ENCODE measurements at regions not wholly inside any gene's neighbourhood (a gene's known extent, or its start where the extent isn't known, plus 50 kb on each side); places are given as distances from the start of the nearest gene placed in this dataset.

DNA sequence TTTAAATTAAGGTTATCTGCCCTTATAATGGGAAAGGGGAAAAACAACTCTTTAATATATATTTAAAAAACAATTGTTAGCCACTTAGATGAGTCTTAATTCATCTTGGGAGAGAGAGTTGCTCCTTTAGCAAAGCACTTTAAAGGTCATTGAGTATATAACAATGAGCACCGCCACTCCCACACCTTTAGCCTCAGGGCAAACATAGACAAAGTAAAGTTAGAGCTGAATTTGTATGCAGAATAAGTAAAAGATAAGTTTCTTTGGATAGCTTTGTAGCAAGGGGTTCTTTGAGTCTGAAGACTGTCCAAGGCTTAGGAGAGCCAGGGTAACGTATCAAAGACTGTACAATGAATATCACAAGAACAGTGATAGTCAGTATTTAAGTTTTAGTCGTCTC lies 728.8 kb upstream of the LMO3 start:
- H3K4me3 ChIP-seq: no peak overlapping the region
- no peak for DNase-seq (ENCODE audit: low spot score)
- no peaks in the 10 kb centered on the region for H3K36me3 ChIP-seq
- no peaks in the 10 kb centered on the region for H3K27me3 ChIP-seq
- no peak overlapping the region for H3K27ac ChIP-seq
- TF ChIP-seq, protein P1, sequence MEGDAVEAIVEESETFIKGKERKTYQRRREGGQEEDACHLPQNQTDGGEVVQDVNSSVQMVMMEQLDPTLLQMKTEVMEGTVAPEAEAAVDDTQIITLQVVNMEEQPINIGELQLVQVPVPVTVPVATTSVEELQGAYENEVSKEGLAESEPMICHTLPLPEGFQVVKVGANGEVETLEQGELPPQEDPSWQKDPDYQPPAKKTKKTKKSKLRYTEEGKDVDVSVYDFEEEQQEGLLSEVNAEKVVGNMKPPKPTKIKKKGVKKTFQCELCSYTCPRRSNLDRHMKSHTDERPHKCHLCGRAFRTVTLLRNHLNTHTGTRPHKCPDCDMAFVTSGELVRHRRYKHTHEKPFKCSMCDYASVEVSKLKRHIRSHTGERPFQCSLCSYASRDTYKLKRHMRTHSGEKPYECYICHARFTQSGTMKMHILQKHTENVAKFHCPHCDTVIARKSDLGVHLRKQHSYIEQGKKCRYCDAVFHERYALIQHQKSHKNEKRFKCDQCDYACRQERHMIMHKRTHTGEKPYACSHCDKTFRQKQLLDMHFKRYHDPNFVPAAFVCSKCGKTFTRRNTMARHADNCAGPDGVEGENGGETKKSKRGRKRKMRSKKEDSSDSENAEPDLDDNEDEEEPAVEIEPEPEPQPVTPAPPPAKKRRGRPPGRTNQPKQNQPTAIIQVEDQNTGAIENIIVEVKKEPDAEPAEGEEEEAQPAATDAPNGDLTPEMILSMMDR (IDR thresholded peaks at IDR 0.05): no peak
- no peaks in the 10 kb centered on the region for H3K9me3 ChIP-seq
- no peaks in the 10 kb centered on the region for H3K4me1 ChIP-seq

DNA sequence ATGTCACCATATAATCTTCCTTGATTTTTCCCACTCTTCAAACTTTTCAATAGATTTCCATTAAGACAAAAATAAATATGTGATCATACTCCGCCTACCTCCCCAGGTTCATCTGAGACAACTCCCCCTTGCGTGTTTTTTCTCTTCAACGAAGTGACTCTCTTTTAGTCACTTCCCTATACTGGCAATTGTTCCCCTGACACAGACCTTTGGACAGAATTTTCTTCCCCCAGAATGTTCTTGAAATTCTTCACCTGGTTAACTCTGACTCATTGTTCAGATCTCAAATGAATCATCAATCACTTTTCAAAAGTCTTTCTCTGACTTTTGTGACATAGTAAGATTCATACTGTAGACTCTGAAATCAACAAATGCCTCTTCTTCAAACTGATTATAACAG lies 727.3 kb upstream of the LMO3 start:
- no peaks in the 10 kb centered on the region for H3K27me3 ChIP-seq
- TF ChIP-seq, protein P1 (IDR thresholded peaks at IDR 0.05): no peak
- H3K4me1 ChIP-seq: no peaks in the 10 kb centered on the region
- no peak for DNase-seq (ENCODE audit: low spot score)
- H3K9me3 ChIP-seq: no peaks in the 10 kb centered on the region
- H3K4me3 ChIP-seq: no peak overlapping the region
- no peak overlapping the region for H3K27ac ChIP-seq
- no peaks in the 10 kb centered on the region for H3K36me3 ChIP-seq

DNA sequence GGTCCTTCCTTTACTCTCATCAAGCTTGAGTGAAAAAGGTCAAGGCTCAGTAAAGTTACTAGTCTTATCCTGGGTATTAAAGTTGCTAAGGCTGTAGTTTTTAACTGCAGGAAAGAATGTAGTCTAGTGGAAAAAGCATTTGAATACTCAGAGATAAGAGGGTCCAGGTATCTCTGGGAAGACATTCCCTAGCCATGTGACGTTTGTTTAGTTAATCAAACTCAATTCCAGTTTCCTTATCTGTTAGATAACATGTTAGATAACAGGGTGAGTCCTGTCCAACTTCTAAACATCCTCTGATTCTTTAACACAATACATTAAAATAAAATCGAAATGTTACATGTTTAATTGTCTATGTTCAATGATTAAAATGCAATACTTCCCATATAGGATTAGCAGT lies 720.7 kb upstream of the LMO3 start:
- H3K4me1 ChIP-seq: no peaks in the 10 kb centered on the region

DNA sequence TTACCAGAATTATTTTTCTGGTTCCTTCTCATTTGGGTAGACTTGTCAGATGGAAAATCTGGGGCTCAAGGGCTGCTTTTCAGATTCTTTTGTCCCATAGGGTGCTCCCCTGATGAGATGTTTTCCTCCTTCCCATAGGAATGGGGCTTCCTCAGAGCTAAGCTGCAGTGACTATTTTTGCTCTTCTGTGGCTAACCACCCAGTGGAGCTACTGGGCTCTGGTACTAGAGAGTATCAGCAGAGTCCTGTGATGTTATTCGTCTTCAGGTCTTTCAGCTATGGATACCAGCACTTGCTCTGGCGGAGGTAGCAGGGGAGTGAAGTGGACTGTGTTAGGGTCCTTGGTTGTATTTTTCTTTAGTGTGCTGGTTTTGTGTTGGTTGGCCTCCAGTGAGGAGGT lies 716.1 kb upstream of the LMO3 start:
- Histone ChIP-seq H3K27me3 (no peaks in the 10 kb centered on the region), H3K36me3 (no peaks in the 10 kb centered on the region), H3K9me3 (peaks cover 0 to 12% of the 10 kb centered on the region in 2 donors), H3K4me1 (no peaks in the 10 kb centered on the region), H3K27ac (no peak overlapping the region), H3K4me3 (no peak overlapping the region)
- no peak for DNase-seq (ENCODE audit: low spot score)
- TF ChIP-seq, protein P1 (IDR thresholded peaks at IDR 0.05): no peak

More for the DNA sequence above, 720.7 kb upstream of the LMO3 start:
- TF ChIP-seq, protein P1 (IDR thresholded peaks at IDR 0.05): no peak
- no peak overlapping the region for H3K4me3 ChIP-seq
- H3K27me3 ChIP-seq: no peaks in the 10 kb centered on the region
- no peaks in the 10 kb centered on the region for H3K9me3 ChIP-seq
- no peak for DNase-seq (ENCODE audit: low spot score)
- H3K36me3 ChIP-seq: no peaks in the 10 kb centered on the region
- H3K27ac ChIP-seq: no peak overlapping the region

DNA sequence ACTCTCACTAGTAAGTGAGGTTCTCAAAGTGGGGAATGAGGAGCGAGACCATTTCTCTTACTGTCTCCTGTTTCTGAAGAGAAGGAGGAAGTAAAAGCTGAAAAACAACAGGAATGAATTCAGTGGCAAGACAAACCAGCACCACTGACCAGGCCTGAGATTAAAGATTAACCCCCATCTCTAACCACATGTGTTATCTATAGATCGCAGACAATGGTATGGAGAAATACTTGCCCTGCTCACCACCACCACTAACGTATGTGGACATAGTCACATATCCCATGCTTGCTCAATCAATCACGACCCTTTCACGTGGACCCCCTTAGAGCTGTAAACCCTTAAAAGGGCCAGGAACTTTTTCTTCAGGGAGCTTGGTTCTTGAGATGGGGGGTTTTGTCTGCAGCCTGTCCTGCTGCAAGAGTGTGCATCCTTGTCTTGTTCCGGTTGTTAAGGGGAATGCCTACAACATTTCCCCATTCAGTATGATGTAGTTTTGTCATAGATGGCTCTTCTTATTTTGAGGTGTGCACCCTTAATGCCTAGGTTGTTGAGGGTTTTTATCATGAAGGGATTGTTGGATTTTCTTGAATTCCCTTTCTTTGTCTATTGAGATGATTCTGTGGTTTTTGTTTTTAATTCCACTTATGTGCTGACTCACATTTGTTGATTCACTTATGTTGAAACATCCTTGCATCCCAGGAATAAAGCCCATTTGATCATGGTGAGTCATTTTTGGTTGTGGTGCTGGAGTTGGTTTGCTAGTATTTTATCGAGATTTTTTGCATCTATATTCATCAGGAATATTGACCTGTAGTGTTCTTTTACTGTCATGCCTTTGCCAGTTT lies 698.8 kb upstream of the LMO3 start:
- no peaks in the 10 kb centered on the region for H3K36me3 ChIP-seq
- no peaks in the 10 kb centered on the region for H3K27me3 ChIP-seq
- no peak overlapping the region for H3K27ac ChIP-seq
- H3K4me1 ChIP-seq: no peaks in the 10 kb centered on the region
- H3K4me3 ChIP-seq: no peak overlapping the region
- H3K9me3 ChIP-seq: peaks cover 0 to 9% of the 10 kb centered on the region in 2 donors
- DNase-seq (ENCODE audit: low spot score): no peak
- TF ChIP-seq, protein P1 (IDR thresholded peaks at IDR 0.05): no peak

DNA sequence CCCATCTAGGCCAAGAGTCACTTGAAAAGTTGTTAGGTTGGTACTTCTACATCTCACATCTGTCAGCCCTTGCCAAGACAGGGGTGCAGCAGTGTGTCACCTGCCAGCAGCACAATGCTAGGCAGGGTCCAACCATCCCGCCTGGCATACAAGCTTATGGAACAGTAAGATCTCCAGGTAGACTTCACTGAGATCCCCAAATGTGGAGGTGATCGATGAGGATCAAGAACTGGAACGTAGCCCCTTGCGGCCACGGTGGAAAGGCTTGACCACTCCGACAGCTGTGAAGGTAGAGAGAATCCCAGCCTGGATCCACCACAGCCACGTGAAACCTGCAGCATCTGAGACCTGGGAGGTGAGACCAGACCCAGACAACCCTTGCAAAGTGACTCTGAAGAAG lies 696.0 kb upstream of the LMO3 start:
- Histone ChIP-seq H3K27me3 (no peaks in the 10 kb centered on the region), H3K27ac (no peak overlapping the region), H3K4me3 (no peak overlapping the region), H3K9me3 (peaks cover 0 to 9% of the 10 kb centered on the region in 2 donors), H3K36me3 (no peaks in the 10 kb centered on the region), H3K4me1 (no peaks in the 10 kb centered on the region)
- DNase-seq (ENCODE audit: low spot score): no peak
- TF ChIP-seq, protein P1 (IDR thresholded peaks at IDR 0.05): no peak
